ENCODE measurements at regions not wholly inside any gene's neighbourhood (a gene's known extent, or its start where the extent isn't known, plus 50 kb on each side); places are given as distances from the start of the nearest gene placed in this dataset.

DNA sequence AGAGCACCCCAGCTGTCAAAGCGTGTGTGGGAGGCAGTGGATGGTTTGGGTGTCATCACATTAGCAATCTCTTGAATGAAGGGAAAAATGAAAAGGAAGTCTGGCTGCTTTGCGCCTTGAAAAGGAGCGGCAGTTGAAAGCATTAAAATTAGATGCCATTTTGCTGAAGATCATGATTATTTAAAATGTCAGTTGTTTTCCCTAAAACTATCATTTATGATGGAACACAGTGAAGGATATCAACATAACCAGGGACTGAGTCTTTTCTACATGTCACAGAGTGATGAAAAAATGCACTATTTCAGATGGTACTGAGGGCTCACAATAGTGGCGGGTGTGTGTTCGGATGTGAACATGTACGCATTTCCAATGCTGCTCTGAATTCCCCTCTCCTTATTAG lies 450.2 kb upstream of the CPEB2 start:
- Histone ChIP-seq H3K36me3 (ENCODE audit: control insufficient read depth in 2 of 2, insufficient read depth in 1 of 2, low read length in 2 of 2) (no peaks in the 10 kb centered on the region), H3K9me3 (ENCODE audit: control insufficient read depth, insufficient read depth, low read depth, low read length) (no peaks in the 10 kb centered on the region), H3K4me1 (ENCODE audit: control insufficient read depth, insufficient read depth, low read length) (no peaks in the 10 kb centered on the region), H3K4me3 (ENCODE audit: low read depth, low read length) (no peak overlapping the region), H3K27ac (ENCODE audit: extremely low read depth, low read depth, low read length) (no peak overlapping the region)
- POLR2A ChIA-PET = no interaction called here
- CTCF ChIA-PET = no interaction called here
- TF ChIP-seq TRIM28 (IDR thresholded peaks at IDR 0.05; ENCODE audit: borderline replicate concordance, low read length) = no peak

DNA sequence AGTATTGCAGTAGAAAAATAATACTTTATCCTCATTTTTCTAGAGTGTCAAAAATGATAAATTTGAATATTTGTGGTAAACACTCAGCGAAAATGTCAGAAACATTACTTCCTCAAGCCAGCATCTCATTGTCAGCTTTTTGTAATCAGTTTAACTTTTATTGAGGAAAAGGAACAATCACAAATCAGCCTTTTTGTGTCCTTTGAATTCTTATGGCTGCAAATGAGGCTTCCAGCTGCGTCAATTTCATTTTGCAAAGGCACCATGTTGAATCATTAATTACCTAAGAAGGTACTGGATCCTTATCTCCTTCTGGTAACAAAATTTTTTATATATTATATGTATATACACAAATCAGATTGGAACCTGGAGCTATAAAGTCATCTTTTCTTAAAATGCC lies 442.6 kb upstream of the CPEB2 start:
- TF ChIP-seq, protein P1, sequence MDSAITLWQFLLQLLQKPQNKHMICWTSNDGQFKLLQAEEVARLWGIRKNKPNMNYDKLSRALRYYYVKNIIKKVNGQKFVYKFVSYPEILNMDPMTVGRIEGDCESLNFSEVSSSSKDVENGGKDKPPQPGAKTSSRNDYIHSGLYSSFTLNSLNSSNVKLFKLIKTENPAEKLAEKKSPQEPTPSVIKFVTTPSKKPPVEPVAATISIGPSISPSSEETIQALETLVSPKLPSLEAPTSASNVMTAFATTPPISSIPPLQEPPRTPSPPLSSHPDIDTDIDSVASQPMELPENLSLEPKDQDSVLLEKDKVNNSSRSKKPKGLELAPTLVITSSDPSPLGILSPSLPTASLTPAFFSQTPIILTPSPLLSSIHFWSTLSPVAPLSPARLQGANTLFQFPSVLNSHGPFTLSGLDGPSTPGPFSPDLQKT (IDR thresholded peaks at IDR 0.05; ENCODE audit: borderline replicate concordance, low read depth, low read length) = no peak
- TF ChIP-seq ZNF654 (tag by site-specific recombination; IDR thresholded peaks at IDR 0.05; ENCODE audit: low read depth) (no peak), ZNF626 (tag by site-specific recombination; IDR thresholded peaks at IDR 0.05) (no peak), ZNF184 (tag by site-specific recombination; IDR thresholded peaks at IDR 0.05) (no peak), ZNF660 (tag by site-specific recombination; IDR thresholded peaks at IDR 0.05) (no peak), KLF7 (tag by site-specific recombination; IDR thresholded peaks at IDR 0.05; ENCODE audit: borderline replicate concordance) (no peak)
- H3K4me1 ChIP-seq (ENCODE audit: control insufficient read depth, insufficient read depth, low read length) = no peaks in the 10 kb centered on the region
- ChIA-PET CTCF (no interaction called here), POLR2A (no interaction called here)
- no peaks in the 10 kb centered on the region for H3K36me3 ChIP-seq (ENCODE audit: control insufficient read depth in 2 of 2, insufficient read depth in 1 of 2, low read length in 2 of 2)
- H3K9me3 ChIP-seq (ENCODE audit: control insufficient read depth, insufficient read depth, low read depth, low read length) = no peaks in the 10 kb centered on the region
- H3K4me3 ChIP-seq (ENCODE audit: low read depth, low read length) = no peak overlapping the region
- H3K27ac ChIP-seq (ENCODE audit: extremely low read depth, low read depth, low read length) = no peak overlapping the region

DNA sequence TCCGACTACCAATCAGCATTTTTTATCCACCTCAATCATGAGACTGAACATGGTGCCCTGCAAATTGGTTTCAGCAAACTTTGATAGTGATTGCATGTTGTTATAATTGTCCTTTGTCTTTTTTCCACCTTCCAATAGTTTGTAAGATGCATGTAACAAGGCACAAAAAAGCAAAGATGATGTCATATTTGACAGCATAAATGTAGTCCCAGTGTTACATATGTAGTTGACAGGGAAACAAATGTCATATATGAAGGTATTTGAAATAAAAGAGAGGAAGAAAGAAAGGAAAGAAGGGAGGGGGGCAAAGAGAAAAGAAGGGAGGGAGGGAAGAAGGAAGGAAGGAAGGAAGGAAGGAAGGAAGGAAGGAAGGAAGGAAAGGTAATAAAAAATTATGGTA lies 441.7 kb upstream of the CPEB2 start:
- TF ChIP-seq, protein P2, sequence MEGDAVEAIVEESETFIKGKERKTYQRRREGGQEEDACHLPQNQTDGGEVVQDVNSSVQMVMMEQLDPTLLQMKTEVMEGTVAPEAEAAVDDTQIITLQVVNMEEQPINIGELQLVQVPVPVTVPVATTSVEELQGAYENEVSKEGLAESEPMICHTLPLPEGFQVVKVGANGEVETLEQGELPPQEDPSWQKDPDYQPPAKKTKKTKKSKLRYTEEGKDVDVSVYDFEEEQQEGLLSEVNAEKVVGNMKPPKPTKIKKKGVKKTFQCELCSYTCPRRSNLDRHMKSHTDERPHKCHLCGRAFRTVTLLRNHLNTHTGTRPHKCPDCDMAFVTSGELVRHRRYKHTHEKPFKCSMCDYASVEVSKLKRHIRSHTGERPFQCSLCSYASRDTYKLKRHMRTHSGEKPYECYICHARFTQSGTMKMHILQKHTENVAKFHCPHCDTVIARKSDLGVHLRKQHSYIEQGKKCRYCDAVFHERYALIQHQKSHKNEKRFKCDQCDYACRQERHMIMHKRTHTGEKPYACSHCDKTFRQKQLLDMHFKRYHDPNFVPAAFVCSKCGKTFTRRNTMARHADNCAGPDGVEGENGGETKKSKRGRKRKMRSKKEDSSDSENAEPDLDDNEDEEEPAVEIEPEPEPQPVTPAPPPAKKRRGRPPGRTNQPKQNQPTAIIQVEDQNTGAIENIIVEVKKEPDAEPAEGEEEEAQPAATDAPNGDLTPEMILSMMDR (tag by site-specific recombination; IDR thresholded peaks at IDR 0.05) = no peak
- TF ChIP-seq, protein P3, sequence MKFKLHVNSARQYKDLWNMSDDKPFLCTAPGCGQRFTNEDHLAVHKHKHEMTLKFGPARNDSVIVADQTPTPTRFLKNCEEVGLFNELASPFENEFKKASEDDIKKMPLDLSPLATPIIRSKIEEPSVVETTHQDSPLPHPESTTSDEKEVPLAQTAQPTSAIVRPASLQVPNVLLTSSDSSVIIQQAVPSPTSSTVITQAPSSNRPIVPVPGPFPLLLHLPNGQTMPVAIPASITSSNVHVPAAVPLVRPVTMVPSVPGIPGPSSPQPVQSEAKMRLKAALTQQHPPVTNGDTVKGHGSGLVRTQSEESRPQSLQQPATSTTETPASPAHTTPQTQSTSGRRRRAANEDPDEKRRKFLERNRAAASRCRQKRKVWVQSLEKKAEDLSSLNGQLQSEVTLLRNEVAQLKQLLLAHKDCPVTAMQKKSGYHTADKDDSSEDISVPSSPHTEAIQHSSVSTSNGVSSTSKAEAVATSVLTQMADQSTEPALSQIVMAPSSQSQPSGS (tag by site-specific recombination; IDR thresholded peaks at IDR 0.05; ENCODE audit: low read depth) = 0 out of 2 replicates have a peak, but pooled peaks have one; percentile 18
- TF ChIP-seq ZNF544 (tag by site-specific recombination; IDR thresholded peaks at IDR 0.05) = no peak
- ChIA-PET POLR2A (no interaction called here), CTCF (no interaction called here)
- H3K36me3 ChIP-seq (ENCODE audit: control insufficient read depth in 2 of 2, insufficient read depth in 1 of 2, low read length in 2 of 2) = no peaks in the 10 kb centered on the region
- no peaks in the 10 kb centered on the region for H3K9me3 ChIP-seq (ENCODE audit: control insufficient read depth, insufficient read depth, low read depth, low read length)
- H3K4me3 ChIP-seq (ENCODE audit: low read depth, low read length) = no peak overlapping the region
- H3K4me1 ChIP-seq (ENCODE audit: control insufficient read depth, insufficient read depth, low read length) = no peaks in the 10 kb centered on the region
- no peak overlapping the region for H3K27ac ChIP-seq (ENCODE audit: extremely low read depth, low read depth, low read length)

DNA sequence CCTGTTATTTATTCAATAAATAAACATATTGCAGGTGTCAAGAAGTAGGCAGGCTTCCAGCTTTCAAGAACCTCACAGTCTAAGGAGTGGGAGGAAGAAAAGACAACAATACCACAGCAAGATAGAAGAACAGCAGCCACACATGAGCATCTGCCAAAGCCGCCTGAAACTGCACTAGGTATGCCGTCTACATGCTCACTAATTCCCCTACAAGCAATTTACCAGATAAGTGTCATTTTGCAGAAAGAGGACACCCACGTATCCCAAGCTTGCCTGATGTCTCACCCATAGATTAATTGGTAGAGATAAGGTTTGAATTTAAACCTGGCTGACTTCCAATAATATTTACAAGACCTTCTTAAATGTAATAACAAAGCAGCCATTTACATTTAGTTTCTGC lies 439.4 kb upstream of the CPEB2 start:
- no peak overlapping the region for H3K27ac ChIP-seq (ENCODE audit: extremely low read depth, low read depth, low read length)
- no peak overlapping the region for H3K4me3 ChIP-seq (ENCODE audit: low read depth, low read length)
- CTCF ChIA-PET = no interaction called here
- no peaks in the 10 kb centered on the region for H3K36me3 ChIP-seq (ENCODE audit: control insufficient read depth in 2 of 2, insufficient read depth in 1 of 2, low read length in 2 of 2)
- POLR2A ChIA-PET = no interaction called here
- H3K9me3 ChIP-seq (ENCODE audit: control insufficient read depth, insufficient read depth, low read depth, low read length) = no peaks in the 10 kb centered on the region
- H3K4me1 ChIP-seq (ENCODE audit: control insufficient read depth, insufficient read depth, low read length) = no peaks in the 10 kb centered on the region
- TF ChIP-seq ZFP41 (tag by site-specific recombination; IDR thresholded peaks at IDR 0.05; ENCODE audit: borderline replicate concordance) = no peak
- TF ChIP-seq ZNF48 (tag by site-specific recombination; IDR thresholded peaks at IDR 0.05) = no peak
- no peak for TF ChIP-seq ZEB2 (tag by site-specific recombination; IDR thresholded peaks at IDR 0.05)
- no peak for TF ChIP-seq ZNF391 (tag by site-specific recombination; IDR thresholded peaks at IDR 0.05; ENCODE audit: borderline replicate concordance, low read depth)
- TF ChIP-seq, protein P4, sequence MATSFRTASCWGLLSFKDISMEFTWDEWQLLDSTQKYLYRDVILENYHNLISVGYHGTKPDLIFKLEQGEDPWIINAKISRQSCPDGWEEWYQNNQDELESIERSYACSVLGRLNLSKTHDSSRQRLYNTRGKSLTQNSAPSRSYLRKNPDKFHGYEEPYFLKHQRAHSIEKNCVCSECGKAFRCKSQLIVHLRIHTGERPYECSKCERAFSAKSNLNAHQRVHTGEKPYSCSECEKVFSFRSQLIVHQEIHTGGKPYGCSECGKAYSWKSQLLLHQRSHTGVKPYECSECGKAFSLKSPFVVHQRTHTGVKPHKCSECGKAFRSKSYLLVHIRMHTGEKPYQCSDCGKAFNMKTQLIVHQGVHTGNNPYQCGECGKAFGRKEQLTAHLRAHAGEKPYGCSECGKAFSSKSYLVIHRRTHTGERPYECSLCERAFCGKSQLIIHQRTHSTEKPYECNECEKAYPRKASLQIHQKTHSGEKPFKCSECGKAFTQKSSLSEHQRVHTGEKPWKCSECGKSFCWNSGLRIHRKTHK (tag by site-specific recombination; IDR thresholded peaks at IDR 0.05) = no peak
- no peak for TF ChIP-seq GLI4 (tag by site-specific recombination; IDR thresholded peaks at IDR 0.05)
- TF ChIP-seq, protein P5, sequence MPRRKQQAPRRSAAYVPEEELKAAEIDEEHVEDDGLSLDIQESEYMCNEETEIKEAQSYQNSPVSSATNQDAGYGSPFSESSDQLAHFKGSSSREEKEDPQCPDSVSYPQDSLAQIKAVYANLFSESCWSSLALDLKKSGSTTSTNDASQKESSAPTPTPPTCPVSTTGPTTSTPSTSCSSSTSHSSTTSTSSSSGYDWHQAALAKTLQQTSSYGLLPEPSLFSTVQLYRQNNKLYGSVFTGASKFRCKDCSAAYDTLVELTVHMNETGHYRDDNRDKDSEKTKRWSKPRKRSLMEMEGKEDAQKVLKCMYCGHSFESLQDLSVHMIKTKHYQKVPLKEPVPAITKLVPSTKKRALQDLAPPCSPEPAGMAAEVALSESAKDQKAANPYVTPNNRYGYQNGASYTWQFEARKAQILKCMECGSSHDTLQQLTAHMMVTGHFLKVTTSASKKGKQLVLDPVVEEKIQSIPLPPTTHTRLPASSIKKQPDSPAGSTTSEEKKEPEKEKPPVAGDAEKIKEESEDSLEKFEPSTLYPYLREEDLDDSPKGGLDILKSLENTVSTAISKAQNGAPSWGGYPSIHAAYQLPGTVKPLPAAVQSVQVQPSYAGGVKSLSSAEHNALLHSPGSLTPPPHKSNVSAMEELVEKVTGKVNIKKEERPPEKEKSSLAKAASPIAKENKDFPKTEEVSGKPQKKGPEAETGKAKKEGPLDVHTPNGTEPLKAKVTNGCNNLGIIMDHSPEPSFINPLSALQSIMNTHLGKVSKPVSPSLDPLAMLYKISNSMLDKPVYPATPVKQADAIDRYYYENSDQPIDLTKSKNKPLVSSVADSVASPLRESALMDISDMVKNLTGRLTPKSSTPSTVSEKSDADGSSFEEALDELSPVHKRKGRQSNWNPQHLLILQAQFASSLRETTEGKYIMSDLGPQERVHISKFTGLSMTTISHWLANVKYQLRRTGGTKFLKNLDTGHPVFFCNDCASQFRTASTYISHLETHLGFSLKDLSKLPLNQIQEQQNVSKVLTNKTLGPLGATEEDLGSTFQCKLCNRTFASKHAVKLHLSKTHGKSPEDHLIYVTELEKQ (tag by site-specific recombination; IDR thresholded peaks at IDR 0.05; ENCODE audit: borderline replicate concordance) = no peak
- no peak for TF ChIP-seq TRIM28 (IDR thresholded peaks at IDR 0.05; ENCODE audit: borderline replicate concordance, low read length)
- TF ChIP-seq ZNF560 (tag by site-specific recombination; IDR thresholded peaks at IDR 0.05; ENCODE audit: borderline replicate concordance) = no peak
- TF ChIP-seq MEIS1 (CRISPR knock-in tag; IDR thresholded peaks at IDR 0.05; ENCODE audit: borderline replicate concordance) = no peak
- TF ChIP-seq EGR2 (tag by site-specific recombination; IDR thresholded peaks at IDR 0.05; ENCODE audit: low read depth) = no peak

Data from HEK293 (cell line).